ENCODE measurements at regions not wholly inside any gene's neighbourhood (a gene's known extent, or its start where the extent isn't known, plus 50 kb on each side); places are given as distances from the start of the nearest gene placed in this dataset.
"Not testable (repeated sequence)": the region's sequence is repeated elsewhere in the genome, so short reads cannot be mapped to it uniquely, and the experiment has no call there.

- DNase-seq: no peak
These were observed 443.7 kb upstream of the GRM3 start for GRCh38 chr7:86199881-86200614.

- no peak for DNase-seq
These were observed 453.4 kb upstream of the GRM3 start for GRCh38 chr7:86190351-86190750.

GRCh38 chr7:86181474-86181873, 462.2 kb upstream of the GRM3 start:
- DNase-seq: no peak

- DNase-seq: no peak
These were observed 478.9 kb upstream of the GRM3 start for GRCh38 chr7:86164827-86165226.

- DNase-seq: no peak
These were observed 485.6 kb upstream of the GRM3 start for GRCh38 chr7:86158111-86158510.

- DNase-seq: no peak
These were observed 488.1 kb upstream of the GRM3 start for GRCh38 chr7:86155623-86156022.

- no peak for DNase-seq
These were observed 490.8 kb upstream of the GRM3 start for GRCh38 chr7:86152926-86153325.

GRCh38 chr7:86149024-86149665, 494.6 kb upstream of the GRM3 start:
- DNase-seq: no peak

GRCh38 chr7:86148501-86148900, 495.2 kb upstream of the GRM3 start:
- no peak for DNase-seq

- no peak for DNase-seq
These were observed 506.4 kb upstream of the GRM3 start for GRCh38 chr7:86137343-86137742.

GRCh38 chr7:86130268-86130667, 513.4 kb upstream of the GRM3 start:
- DNase-seq: no peak

- no peak for DNase-seq
These were observed 520.2 kb upstream of the GRM3 start for GRCh38 chr7:86123476-86123875.

- no peak for DNase-seq
These were observed 549.5 kb upstream of the GRM3 start for GRCh38 chr7:86094166-86094669.

- DNase-seq: no peak
These were observed 552.3 kb upstream of the GRM3 start for GRCh38 chr7:86091369-86091768.

GRCh38 chr7:86089455-86089854, 554.3 kb upstream of the GRM3 start:
- DNase-seq: no peak

GRCh38 chr7:86064572-86064971, 579.1 kb upstream of the GRM3 start:
- DNase-seq: not testable (repeated sequence)

- DNase-seq: no peak
These were observed 585.1 kb upstream of the GRM3 start for GRCh38 chr7:86058649-86059048.

- DNase-seq: no peak
These were observed 592.8 kb upstream of the GRM3 start for GRCh38 chr7:86050918-86051317.

- no peak for DNase-seq
These were observed 593.8 kb upstream of the GRM3 start for GRCh38 chr7:86049910-86050309.

- not testable (repeated sequence) for DNase-seq
These were observed 598.5 kb upstream of the GRM3 start for GRCh38 chr7:86045197-86045596.

GRCh38 chr7:86025807-86026206, 617.9 kb upstream of the GRM3 start:
- DNase-seq: no peak

GRCh38 chr7:86013662-86014061, 630.0 kb upstream of the GRM3 start:
- no peak for DNase-seq

GRCh38 chr7:86012971-86013370, 630.7 kb upstream of the GRM3 start:
- DNase-seq: no peak

GRCh38 chr7:86008898-86009297, 634.8 kb upstream of the GRM3 start:
- DNase-seq: no peak

GRCh38 chr7:86006909-86007308, 636.8 kb upstream of the GRM3 start:
- DNase-seq: no peak

All from stimulated activated CD4-positive, alpha-beta T cell treated with anti-CD3 and anti-CD28 coated beads, Interleukin-15, amount 100 ng/mL, for 24 hours (primary cell).